NCI-H1436 treated with DMSO at 0.1 percent for 48 hours (cell line): ENCODE measurements at regions not wholly inside any gene's neighbourhood (a gene's known extent, or its start where the extent isn't known, plus 50 kb on each side); places are given as distances from the start of the nearest gene placed in this dataset.

Experiments used
- DNase-seq: peaks from one replicate; lab custom pipeline; 2025; lab: John Stamatoyannopoulos, UW

GRCh38 chr15:37260255-37260654, 159.9 kb upstream of the MEIS2 start:
- DNase-seq, result no peak

GRCh38 chr15:37261685-37262084, 161.3 kb upstream of the MEIS2 start:
- no peak for DNase-seq

GRCh38 chr15:37262922-37263608, 162.7 kb upstream of the MEIS2 start:
- no peak for DNase-seq

- no peak for DNase-seq
These were observed 188.9 kb upstream of the MEIS2 start for GRCh38 chr15:37289109-37289765.

- DNase-seq, result no peak
These were observed 191.6 kb upstream of the MEIS2 start for GRCh38 chr15:37291920-37292319.

- DNase-seq, result no peak
These were observed 197.9 kb upstream of the MEIS2 start for GRCh38 chr15:37298271-37298670.

GRCh38 chr15:37339437-37339836, 239.1 kb upstream of the MEIS2 start:
- no peak for DNase-seq

GRCh38 chr15:37339856-37340255, 239.5 kb upstream of the MEIS2 start:
- peak; percentile 1 for DNase-seq

GRCh38 chr15:37340438-37340837, 240.1 kb upstream of the MEIS2 start:
- DNase-seq, result no peak

- DNase-seq, result no peak
These were observed 258.9 kb upstream of the MEIS2 start for GRCh38 chr15:37359101-37359892.

- DNase-seq, result no peak
These were observed 259.5 kb upstream of the MEIS2 start for GRCh38 chr15:37359893-37360290.

GRCh38 chr15:37360724-37361123, 260.4 kb upstream of the MEIS2 start:
- no peak for DNase-seq

GRCh38 chr15:37361621-37362020, 261.3 kb upstream of the MEIS2 start:
- no peak for DNase-seq

- DNase-seq, result no peak
These were observed 262.1 kb upstream of the MEIS2 start for GRCh38 chr15:37362414-37362813.

GRCh38 chr15:37368961-37369360, 268.6 kb upstream of the MEIS2 start:
- no peak for DNase-seq

- DNase-seq, result no peak
These were observed 270.6 kb upstream of the MEIS2 start for GRCh38 chr15:37370941-37371340.

- DNase-seq, result no peak
These were observed 271.7 kb upstream of the MEIS2 start for GRCh38 chr15:37372064-37372463.

GRCh38 chr15:37375519-37375918, 275.2 kb upstream of the MEIS2 start:
- no peak for DNase-seq

- DNase-seq, result no peak
These were observed 277.1 kb upstream of the MEIS2 start for GRCh38 chr15:37377428-37377827.

GRCh38 chr15:37394402-37395099, 294.2 kb upstream of the MEIS2 start:
- no peak for DNase-seq

GRCh38 chr15:37395100-37395468, 294.7 kb upstream of the MEIS2 start:
- DNase-seq, result no peak

GRCh38 chr15:37397266-37398022, 297.1 kb upstream of the MEIS2 start:
- peak; percentile 5 for DNase-seq
